NAMALWA (cell line): ENCODE measurements at regions not wholly inside any gene's neighbourhood (a gene's known extent, or its start where the extent isn't known, plus 50 kb on each side); places are given as distances from the start of the nearest gene placed in this dataset.
A peak's percentile ranks its signal among the peaks of the same experiment; 100 is the strongest.
"Not testable (repeated sequence)": the region's sequence is repeated elsewhere in the genome, so short reads cannot be mapped to it uniquely, and the experiment has no call there.

ENCODE experiments used
- DNase-seq: peaks from one replicate; pipeline ENCODE4 v3.0.0-alpha.2; 2015; ENCODE audit warnings: low spot score

- peak; percentile 4 for DNase-seq
These were observed 62.4 kb downstream of the CRYBB2 start for GRCh38 chr22:25281675-25282345.

DNA sequence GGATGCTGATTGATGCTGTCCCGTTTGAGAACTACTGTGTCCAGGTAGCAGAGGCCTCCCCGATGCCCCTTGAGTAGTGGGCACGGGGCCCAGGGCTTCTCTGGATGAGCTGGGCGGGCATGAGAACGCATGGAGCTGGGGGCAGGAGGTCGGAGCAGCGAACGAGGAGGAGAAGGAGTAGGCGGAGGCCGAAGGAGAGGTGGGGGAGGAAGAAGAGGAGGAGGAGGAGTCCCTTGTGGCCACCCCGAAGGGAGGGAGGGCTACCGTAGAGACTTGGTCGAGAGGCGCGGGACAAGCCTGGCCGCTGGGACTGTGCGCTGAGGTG lies 62.9 kb downstream of the CRYBB2 start:
- no peak for DNase-seq

GRCh38 chr22:25282671-25283561 lies 63.5 kb downstream of the CRYBB2 start:
- no peak for DNase-seq

DNA sequence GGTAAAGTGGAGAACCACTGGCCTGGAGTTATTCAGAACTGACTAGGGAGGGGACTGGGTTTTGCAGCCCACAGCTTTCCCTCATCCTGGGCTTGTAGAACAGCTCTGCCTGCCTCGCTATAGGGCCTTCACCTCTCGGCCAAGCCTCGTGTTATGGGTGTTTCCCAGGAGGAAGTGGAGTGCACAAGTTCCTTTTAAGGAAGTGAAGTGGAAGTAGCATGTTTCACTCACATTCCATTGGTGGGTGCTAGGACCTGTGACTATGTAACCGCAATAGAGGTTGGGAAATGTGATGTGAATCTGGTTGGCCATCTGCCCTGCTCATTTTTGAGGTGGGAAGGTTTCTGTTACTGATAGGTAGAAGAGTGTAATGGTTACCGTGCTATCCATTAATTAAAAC lies 69.0 kb downstream of the CRYBB2 start:
- not testable (repeated sequence) for DNase-seq

DNA sequence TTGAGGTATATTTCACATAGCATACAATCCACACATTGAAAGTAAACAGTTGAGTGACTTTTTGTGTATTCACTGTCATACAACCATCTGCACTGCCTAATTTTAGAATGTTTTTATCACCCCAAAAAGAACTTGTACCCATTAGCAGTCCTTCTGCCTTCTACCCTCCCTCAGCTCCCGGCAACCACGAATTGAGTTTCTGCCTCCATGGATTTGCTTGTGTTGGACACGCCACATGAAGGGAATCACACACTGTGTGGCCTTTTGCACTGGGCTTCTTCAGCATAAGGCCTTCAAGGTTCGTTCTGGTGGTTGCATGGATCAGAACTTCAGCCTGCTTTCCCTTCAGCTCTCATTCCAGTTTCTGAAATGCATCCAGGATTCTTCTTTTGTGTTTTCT lies 82.5 kb downstream of the CRYBB2 start:
- DNase-seq = not testable (repeated sequence)

GRCh38 chr22:25309586-25309985 lies 90.1 kb downstream of the CRYBB2 start:
- not testable (repeated sequence) for DNase-seq

- DNase-seq = not testable (repeated sequence)
These were observed 92.5 kb downstream of the CRYBB2 start for GRCh38 chr22:25311924-25312323.

- DNase-seq = no peak
These were observed 98.8 kb downstream of the CRYBB2 start for GRCh38 chr22:25318081-25318823.

DNA sequence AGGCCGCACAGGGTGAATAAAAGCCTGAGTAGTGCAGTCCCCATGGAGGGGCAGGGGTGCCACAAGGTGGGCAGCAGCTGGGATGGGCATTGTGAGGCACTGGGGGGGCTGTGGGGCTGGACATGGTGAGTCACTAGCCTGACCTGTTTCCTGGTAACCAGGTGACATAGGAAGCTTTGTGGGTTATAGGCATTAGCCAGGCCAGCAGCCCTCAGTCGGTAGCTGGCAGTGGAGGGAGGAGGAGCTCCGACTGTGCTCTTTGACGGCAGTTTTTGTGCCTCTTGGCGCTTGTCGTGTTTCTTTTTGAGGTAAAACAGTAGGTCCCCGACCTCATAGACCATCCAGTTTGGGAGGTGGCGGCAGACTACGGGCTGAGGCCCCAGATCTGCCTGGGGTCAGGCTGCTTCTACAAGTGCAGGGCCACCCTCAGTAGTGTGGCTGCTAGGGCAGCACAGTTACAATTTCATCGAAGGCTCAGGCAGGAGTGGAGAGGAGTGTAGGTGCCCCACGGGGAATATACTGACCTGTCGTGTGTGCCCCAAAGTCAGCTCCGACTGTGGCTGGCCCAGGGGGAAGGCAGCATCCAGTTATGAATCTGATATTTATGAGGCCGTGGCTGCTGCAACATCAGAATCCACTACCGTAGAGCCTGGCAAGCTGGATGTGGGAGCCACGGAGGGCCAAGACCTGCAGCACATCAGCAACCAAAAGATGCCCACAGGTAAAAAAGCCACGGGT lies 107.7 kb downstream of the CRYBB2 start:
- no peak for DNase-seq

GRCh38 chr22:25331050-25331449 lies 111.6 kb downstream of the CRYBB2 start:
- no peak for DNase-seq

DNA sequence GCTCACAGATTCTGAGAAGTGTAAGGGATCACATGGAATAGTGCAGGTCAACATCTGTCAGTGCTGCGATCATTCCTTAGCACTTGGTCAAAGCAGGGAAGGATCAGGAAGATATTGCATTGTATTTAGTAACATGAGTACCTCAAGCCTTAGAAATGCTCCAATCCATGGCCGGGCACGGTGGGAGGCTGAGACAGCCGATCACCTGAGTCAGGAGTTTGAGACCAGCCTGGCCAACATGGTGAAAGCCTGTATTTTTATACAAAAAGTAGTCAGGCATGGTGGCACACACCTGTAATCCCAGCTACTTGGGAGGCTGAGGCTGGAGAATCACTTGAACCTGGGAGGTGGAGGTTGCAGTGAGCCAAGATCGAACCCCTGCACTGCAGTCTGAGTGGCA lies 112.5 kb downstream of the CRYBB2 start:
- DNase-seq = not testable (repeated sequence)

GRCh38 chr22:25332386-25332785 lies 112.9 kb downstream of the CRYBB2 start:
- DNase-seq = no peak

DNA sequence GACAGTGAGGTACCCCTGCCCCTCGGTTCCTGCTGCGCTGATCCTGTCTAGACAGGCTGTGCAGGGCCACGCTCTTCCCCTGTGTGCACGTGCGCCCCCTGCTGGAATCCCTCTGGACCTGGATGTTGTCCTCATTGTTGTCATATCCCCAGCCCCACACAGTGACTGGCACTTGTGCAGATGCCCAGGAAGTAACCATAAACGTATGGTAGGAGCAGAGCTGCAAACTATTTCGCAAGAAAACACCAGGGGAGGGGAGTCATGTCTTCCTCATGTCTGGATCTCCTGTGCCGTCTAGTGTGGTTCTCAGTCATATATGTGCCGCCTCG lies 114.7 kb downstream of the CRYBB2 start:
- DNase-seq = peak; percentile 68

DNA sequence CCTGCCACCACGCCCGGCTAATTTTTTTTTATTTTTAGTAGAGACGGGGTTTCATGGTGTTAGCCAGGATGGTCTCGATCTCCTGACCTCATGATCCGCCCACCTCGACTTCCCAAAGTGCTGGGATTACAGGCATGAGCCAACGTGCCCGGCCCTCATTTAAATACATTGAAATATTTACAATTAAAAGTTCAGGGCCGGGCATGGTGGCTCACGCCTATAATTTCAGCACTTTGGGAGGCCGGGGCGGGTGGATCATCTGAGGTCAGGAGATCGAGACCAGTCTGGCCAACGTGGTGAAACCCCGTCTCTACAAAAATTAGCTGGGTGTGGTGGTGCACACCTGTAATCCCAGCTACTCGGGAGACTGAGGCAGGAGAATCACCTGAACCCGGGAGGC lies 115.2 kb downstream of the CRYBB2 start:
- not testable (repeated sequence) for DNase-seq

DNA sequence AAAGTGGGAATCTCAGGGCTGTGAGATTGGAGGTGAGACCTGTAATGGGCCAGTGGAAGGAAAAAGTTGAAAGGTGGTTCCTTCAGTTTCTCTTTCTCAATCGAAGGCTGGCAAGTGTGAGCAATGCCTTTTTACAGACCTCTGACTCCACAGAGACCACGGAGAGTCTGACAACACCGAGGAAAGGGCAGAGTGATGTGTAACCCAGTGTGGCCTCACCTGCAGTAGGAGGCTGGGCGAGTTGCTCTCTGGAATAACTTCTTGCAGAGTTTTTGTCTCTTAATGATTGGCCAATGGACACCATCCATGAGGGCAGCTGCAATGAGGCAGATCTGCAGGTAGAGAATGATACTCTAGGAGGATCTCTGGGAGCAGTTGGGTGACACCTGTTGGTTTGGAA lies 115.8 kb downstream of the CRYBB2 start:
- not testable (repeated sequence) for DNase-seq

DNA sequence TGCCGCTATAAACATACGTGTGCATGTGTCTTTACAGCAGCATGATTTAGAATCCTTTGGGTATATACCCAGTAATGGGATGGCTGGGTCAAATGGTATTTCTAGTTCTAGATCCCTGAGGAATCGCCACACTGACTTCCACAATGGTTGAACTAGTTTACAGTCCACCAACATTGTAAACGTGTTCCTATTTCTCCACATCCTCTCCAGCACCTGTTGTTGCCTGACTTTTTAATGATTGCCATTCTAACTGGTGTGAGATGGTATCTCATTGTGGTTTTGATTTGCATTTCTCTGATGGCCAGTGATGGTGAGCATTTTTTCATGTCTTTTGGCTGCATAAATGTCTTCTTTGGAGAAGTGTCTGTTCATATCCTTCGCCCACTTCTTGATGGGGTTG lies 121.1 kb downstream of the CRYBB2 start:
- DNase-seq = not testable (repeated sequence)

GRCh38 chr22:25344366-25344765 lies 124.9 kb downstream of the CRYBB2 start:
- DNase-seq = not testable (repeated sequence)

GRCh38 chr22:25346859-25347751 lies 127.7 kb downstream of the CRYBB2 start:
- no peak for DNase-seq

GRCh38 chr22:25347752-25348102 lies 128.3 kb downstream of the CRYBB2 start:
- DNase-seq = no peak

GRCh38 chr22:25348391-25348790 lies 129.0 kb downstream of the CRYBB2 start:
- DNase-seq = no peak

DNA sequence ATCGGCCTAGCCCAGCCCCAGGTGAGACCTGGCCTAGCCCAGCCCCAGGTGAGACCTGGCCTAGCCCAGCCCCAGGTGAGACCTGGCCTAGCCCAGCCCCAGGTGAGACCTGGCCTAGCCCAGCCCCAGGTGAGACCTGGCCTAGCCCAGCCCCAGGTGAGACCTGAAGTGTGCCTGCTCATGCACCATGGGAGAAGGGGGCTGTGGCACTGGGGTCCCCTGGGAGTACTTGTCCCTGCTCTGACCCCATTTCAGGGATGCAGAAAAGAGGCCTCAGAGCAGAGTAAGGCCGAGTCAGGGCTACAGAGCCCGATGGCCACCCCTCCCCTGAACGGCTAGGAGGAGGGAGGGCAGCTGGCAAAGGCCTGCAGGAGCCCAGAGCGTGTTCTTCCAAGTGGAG lies 129.6 kb downstream of the CRYBB2 start:
- not testable (repeated sequence) for DNase-seq
